ENCODE measurements at regions not wholly inside any gene's neighbourhood (a gene's known extent, or its start where the extent isn't known, plus 50 kb on each side); places are given as distances from the start of the nearest gene placed in this dataset.

DNA sequence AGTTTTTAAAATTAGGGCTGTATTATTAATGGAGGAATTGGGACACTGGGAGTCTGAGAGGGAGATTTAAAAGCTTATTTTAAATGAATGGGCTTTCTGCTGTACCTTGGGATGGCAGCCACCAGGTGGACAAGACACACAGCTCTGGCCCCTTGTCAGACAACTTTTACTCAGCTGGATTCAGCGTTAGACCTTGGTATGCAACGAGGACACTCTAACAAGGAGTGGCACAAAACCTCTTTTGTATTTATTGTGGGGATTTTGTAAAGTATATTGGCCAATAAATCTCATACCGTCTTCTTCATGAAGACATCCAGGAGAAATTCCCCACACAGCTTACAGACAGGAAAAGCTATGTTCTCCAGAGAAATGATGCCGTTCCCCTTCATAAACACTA, 105.7 kb downstream of the LCA5 start:
- FAIRE-seq (no peak), DNase-seq (ENCODE audit: insufficient read length, low spot score) (no peak)
- TF ChIP-seq PAX5 (IDR thresholded peaks at IDR 0.05; ENCODE audit: insufficient read depth, low read length, severe bottlenecking), result no peak
- no peak for TF ChIP-seq TAF1 (IDR thresholded peaks at IDR 0.05; ENCODE audit: low read depth, low read length)
- TF ChIP-seq POLR2A (IDR thresholded peaks at IDR 0.05; ENCODE audit: low read depth, low read length), result no peak
- TF ChIP-seq SPI1 (IDR thresholded peaks at IDR 0.05; ENCODE audit: low read depth, low read length), result no peak
- no peak for TF ChIP-seq POLR2AphosphoS5 (IDR thresholded peaks at IDR 0.05; ENCODE audit: low read depth, low read length)
- TF ChIP-seq POU2F2 (IDR thresholded peaks at IDR 0.05; ENCODE audit: low read depth, low read length), result no peak

GRCh38 chr6:79430913-79431536, 106.2 kb downstream of the LCA5 start:
- no peak for FAIRE-seq
- DNase-seq (ENCODE audit: insufficient read length, low spot score), result no peak
- TF ChIP-seq POU2F2 (IDR thresholded peaks at IDR 0.05; ENCODE audit: low read depth, low read length) (no peak), TAF1 (IDR thresholded peaks at IDR 0.05; ENCODE audit: low read depth, low read length) (no peak), SPI1 (IDR thresholded peaks at IDR 0.05; ENCODE audit: low read depth, low read length) (no peak), POLR2AphosphoS5 (IDR thresholded peaks at IDR 0.05; ENCODE audit: low read depth, low read length) (no peak), POLR2A (IDR thresholded peaks at IDR 0.05; ENCODE audit: low read depth, low read length) (no peak), PAX5 (IDR thresholded peaks at IDR 0.05; ENCODE audit: insufficient read depth, low read length, severe bottlenecking) (no peak)

DNA sequence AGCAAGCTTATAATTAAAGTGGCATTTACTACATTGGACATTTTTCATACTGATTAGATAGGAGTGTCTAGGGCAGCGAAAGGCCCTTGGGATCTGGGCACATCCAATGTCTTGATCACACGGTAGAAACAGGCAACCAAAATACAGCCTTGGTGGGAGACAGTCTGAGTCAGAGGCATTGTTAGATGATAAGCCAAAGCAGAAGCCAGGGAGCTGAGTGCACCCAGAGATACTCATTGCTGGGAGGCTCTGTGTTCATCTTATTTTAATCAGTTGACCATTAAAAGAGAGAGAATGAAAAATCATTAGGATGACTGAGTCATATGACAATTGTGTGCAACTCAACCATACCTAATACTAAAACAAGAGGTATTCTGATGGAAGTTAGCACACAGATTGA, 109.5 kb downstream of the LCA5 start:
- DNase-seq (ENCODE audit: insufficient read length, low spot score), result no peak
- TF ChIP-seq TAF1 (IDR thresholded peaks at IDR 0.05; ENCODE audit: low read depth, low read length), result no peak
- FAIRE-seq, result no peak

GRCh38 chr6:79426625-79427278, 110.5 kb downstream of the LCA5 start:
- TF ChIP-seq SPI1 (IDR thresholded peaks at IDR 0.05; ENCODE audit: low read depth, low read length) (no peak), POLR2AphosphoS5 (IDR thresholded peaks at IDR 0.05; ENCODE audit: low read depth, low read length) (no peak), PAX5 (IDR thresholded peaks at IDR 0.05; ENCODE audit: insufficient read depth, low read length, severe bottlenecking) (no peak), POU2F2 (IDR thresholded peaks at IDR 0.05; ENCODE audit: low read depth, low read length) (no peak), TAF1 (IDR thresholded peaks at IDR 0.05; ENCODE audit: low read depth, low read length) (no peak), POLR2A (IDR thresholded peaks at IDR 0.05; ENCODE audit: low read depth, low read length) (no peak)
- FAIRE-seq (no peak), DNase-seq (ENCODE audit: insufficient read length, low spot score) (no peak)

DNA sequence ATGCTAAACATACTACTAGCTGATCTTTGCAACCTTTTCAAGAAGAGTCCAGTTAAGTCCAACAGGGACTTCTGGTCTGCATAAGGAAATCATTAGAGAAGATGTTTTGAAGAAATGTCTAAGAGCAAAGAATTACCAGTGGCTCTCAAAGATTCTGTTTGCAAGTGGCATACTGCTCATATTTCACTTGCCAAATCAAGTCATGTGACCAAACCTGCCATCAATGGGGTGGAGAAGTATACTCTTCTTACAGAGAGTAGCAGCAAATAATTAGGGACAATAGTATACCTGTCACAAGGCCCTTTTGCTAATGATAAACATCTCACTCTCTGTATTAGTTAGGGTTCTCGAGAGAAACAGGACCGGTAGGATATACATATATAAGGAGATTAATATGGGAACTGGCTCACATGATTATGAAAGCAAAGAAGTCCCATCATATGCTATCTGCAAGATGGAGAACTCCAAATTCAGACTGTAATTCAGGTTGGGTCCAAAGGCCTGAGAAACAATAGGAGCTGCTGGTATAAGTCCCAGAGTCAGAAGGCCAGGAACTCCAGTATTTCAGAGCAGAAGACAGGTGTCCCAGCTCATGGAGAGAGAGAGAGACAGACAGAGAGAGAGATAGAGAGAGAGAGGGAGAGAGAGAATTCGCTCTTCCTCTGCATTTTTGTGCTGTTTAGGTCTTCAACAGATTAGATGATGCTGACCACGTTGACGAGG, 111.5 kb downstream of the LCA5 start:
- FAIRE-seq (no peak), DNase-seq (ENCODE audit: insufficient read length, low spot score) (no peak)
- TF ChIP-seq PAX5 (IDR thresholded peaks at IDR 0.05; ENCODE audit: insufficient read depth, low read length, severe bottlenecking), result no peak
- no peak for TF ChIP-seq POLR2A (IDR thresholded peaks at IDR 0.05; ENCODE audit: low read depth, low read length)
- TF ChIP-seq POU2F2 (IDR thresholded peaks at IDR 0.05; ENCODE audit: low read depth, low read length), result no peak
- TF ChIP-seq TAF1 (IDR thresholded peaks at IDR 0.05; ENCODE audit: low read depth, low read length), result no peak
- TF ChIP-seq POLR2AphosphoS5 (IDR thresholded peaks at IDR 0.05; ENCODE audit: low read depth, low read length), result no peak
- no peak for TF ChIP-seq SPI1 (IDR thresholded peaks at IDR 0.05; ENCODE audit: low read depth, low read length)

DNA sequence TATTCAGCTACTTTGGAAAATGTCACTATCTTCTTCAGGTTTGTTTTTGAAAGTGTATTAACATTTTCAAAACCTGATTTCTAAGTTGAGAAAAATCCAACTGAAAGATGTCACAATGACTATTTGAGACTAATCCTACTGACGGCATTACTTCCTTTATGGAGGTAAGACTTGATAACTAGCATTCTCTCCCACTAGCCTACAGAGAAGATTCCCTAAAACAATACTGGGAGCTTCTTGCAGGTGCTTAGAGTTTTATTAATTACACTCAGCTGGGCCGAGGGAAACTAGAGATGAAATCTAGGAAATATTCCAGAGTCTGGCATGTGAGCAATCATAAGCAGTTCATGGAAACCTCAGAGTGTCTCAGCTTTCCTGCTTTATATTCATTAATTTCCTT, 114.0 kb downstream of the LCA5 start:
- TF ChIP-seq TAF1 (IDR thresholded peaks at IDR 0.05; ENCODE audit: low read depth, low read length) (no peak), POLR2AphosphoS5 (IDR thresholded peaks at IDR 0.05; ENCODE audit: low read depth, low read length) (no peak), POLR2A (IDR thresholded peaks at IDR 0.05; ENCODE audit: low read depth, low read length) (no peak), POU2F2 (IDR thresholded peaks at IDR 0.05; ENCODE audit: low read depth, low read length) (no peak), SPI1 (IDR thresholded peaks at IDR 0.05; ENCODE audit: low read depth, low read length) (no peak), PAX5 (IDR thresholded peaks at IDR 0.05; ENCODE audit: insufficient read depth, low read length, severe bottlenecking) (no peak)
- DNase-seq (ENCODE audit: insufficient read length, low spot score) (no peak), FAIRE-seq (no peak)

GRCh38 chr6:79422666-79423065, 114.6 kb downstream of the LCA5 start:
- DNase-seq (ENCODE audit: insufficient read length, low spot score), result no peak
- no peak for FAIRE-seq

DNA sequence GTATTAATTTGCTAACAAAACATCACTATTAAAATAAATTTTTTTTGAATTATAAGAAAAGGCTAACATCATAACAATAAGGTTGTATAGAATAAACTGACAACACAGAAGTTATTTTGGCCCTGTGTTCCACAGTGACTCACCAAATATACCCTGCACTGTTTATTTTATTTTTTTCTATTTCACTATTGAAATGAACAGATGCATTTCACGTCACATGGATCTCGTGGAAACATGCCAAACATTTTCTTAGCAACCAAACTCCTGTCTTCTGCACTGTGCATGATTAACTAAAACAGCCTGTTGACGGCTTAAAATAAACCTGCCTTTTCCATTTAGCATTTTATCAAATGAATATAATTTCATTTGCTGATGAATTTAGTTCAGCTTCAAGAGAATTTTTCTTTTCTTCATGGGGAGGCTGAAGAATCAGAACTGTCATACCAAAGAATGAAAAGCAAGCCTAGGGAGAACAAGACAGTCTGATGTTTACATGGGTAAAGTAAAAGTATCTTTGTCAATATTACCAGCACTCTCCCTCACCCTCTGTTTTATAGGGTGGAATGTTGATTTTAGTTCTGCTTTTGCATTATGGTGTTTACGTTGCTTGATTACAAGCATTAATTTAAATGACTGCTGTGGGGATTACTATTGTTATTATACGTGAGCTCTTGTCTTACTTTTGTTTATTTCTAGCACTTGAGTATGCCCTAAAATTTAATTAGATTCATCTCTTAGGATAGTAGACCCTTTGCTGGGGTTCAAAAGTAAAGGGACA, 115.3 kb downstream of the LCA5 start:
- FAIRE-seq (no peak), DNase-seq (ENCODE audit: insufficient read length, low spot score) (no peak)
- TF ChIP-seq POU2F2 (IDR thresholded peaks at IDR 0.05; ENCODE audit: low read depth, low read length) (no peak), PAX5 (IDR thresholded peaks at IDR 0.05; ENCODE audit: insufficient read depth, low read length, severe bottlenecking) (no peak), POLR2A (IDR thresholded peaks at IDR 0.05; ENCODE audit: low read depth, low read length) (no peak), POLR2AphosphoS5 (IDR thresholded peaks at IDR 0.05; ENCODE audit: low read depth, low read length) (no peak), SPI1 (IDR thresholded peaks at IDR 0.05; ENCODE audit: low read depth, low read length) (no peak), TAF1 (IDR thresholded peaks at IDR 0.05; ENCODE audit: low read depth, low read length) (no peak)

More at GRCh38 chr6:79422666-79423065, 114.6 kb downstream of the LCA5 start:
- TF ChIP-seq POLR2A (IDR thresholded peaks at IDR 0.05; ENCODE audit: low read depth, low read length) (no peak), PAX5 (IDR thresholded peaks at IDR 0.05; ENCODE audit: insufficient read depth, low read length, severe bottlenecking) (no peak), SPI1 (IDR thresholded peaks at IDR 0.05; ENCODE audit: low read depth, low read length) (no peak), POLR2AphosphoS5 (IDR thresholded peaks at IDR 0.05; ENCODE audit: low read depth, low read length) (no peak), POU2F2 (IDR thresholded peaks at IDR 0.05; ENCODE audit: low read depth, low read length) (no peak), TAF1 (IDR thresholded peaks at IDR 0.05; ENCODE audit: low read depth, low read length) (no peak)

DNA sequence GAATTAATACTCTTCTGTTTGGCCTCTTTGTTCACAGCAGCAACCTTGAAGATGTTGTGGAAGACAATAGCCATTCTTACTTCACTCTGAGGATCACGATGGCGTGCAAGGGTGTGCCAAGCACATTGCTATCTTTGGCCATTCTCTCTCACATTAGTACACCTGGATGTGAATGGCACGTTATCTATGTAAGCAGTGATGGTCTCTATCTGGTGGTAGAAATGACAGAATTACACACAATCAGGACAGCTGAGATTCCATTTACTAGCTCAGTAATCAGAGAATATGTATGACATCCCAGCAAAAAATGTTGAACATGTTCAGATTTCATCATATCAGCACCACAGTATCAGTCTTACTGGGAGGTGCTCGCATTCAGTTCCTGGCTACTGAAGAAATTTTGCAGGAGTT, 116.2 kb downstream of the LCA5 start:
- peak; percentile 59 for FAIRE-seq
- TF ChIP-seq SPI1 (IDR thresholded peaks at IDR 0.05; ENCODE audit: low read depth, low read length) (no peak), POLR2AphosphoS5 (IDR thresholded peaks at IDR 0.05; ENCODE audit: low read depth, low read length) (no peak), POLR2A (IDR thresholded peaks at IDR 0.05; ENCODE audit: low read depth, low read length) (no peak), POU2F2 (IDR thresholded peaks at IDR 0.05; ENCODE audit: low read depth, low read length) (no peak), PAX5 (IDR thresholded peaks at IDR 0.05; ENCODE audit: insufficient read depth, low read length, severe bottlenecking) (no peak), TAF1 (IDR thresholded peaks at IDR 0.05; ENCODE audit: low read depth, low read length) (no peak)
- DNase-seq (ENCODE audit: insufficient read length, low spot score), result no peak
